ENCODE measurements at regions not wholly inside any gene's neighbourhood (a gene's known extent, or its start where the extent isn't known, plus 50 kb on each side); places are given as distances from the start of the nearest gene placed in this dataset.

DNA sequence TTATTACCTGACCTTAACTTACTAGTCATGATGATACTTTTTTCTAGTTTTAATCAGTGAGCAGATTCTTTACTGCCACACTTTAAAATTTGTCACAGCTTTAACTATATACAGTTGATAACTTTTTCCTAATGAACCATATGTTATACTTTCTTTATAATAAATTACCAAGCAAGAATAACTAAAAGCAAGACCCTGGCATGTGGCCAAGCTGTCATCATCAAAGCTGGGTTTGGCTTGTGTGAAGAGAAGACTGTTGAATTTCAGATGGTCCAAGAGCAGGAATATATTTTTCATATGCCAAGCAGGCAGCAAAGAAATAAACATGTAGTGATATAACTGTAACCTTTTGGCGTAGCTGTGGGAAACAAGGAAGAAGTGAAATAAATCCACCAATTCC lies 93.5 kb downstream of the PUS7L start:
- no peak for DNase-seq

GRCh38 chr12:43662736-43663135 lies 95.9 kb downstream of the PUS7L start:
- DNase-seq, result no peak

DNA sequence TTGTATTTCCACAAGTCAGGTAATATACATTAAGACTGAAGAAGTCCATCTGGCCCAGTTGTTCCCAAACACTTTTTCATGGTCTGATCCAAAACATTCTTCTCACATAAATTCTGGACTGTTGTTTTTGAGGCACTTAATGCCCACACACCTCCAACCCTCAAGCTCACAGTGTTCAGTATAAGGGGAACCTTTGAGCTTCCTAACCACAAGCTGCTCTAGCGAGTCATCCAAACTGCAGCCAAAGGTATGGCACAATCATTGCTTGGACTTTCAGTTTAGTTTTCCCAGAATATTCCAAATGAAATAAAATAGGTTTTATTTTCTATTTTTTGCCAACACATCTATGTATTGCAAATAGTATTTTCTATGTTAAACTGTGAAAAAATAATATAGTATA lies 103.0 kb downstream of the PUS7L start:
- no peak for DNase-seq

GRCh38 chr12:43653917-43654316 lies 101.9 kb upstream of the ADAMTS20 start:
- peak; percentile 16 for DNase-seq

- DNase-seq, result no peak
These were observed 101.4 kb upstream of the ADAMTS20 start for GRCh38 chr12:43653289-43653915.

- no peak for DNase-seq
These were observed 96.6 kb upstream of the ADAMTS20 start for GRCh38 chr12:43648636-43649035.

- DNase-seq, result no peak
These were observed 86.8 kb upstream of the ADAMTS20 start for GRCh38 chr12:43638806-43639205.

DNA sequence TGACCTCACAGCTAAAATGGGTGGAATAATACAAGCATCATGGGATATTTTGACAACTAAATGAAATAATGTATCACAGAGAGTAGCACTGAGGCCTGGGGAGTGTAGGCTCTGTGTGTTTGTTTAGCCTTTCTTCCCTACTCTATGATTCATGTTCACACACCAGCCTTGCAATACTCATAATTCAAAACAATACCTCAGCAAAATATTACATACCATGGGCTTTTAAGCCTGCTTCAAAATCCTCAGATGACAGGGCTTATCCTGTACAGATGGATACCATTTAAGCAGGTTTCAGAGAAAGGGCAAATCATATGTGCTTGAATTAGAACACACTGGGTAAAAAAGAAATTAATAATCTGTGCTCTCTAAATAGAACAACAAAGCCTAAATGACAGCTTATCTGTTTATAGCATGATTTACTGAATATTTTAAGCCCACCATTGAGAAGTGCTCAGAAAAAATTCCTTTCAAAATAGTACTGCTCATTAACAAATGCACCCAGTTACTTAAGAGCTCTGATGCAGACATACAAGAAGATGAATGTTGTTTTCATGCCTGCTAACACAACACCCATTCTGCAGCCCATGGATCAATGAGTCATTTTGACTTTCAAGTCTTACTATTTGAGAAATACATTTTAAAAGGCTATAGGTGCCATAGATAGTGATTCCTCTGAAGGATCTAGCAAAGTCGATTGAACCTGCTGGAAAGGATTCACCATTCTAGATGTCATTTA lies 84.9 kb upstream of the ADAMTS20 start:
- no peak for DNase-seq

DNA sequence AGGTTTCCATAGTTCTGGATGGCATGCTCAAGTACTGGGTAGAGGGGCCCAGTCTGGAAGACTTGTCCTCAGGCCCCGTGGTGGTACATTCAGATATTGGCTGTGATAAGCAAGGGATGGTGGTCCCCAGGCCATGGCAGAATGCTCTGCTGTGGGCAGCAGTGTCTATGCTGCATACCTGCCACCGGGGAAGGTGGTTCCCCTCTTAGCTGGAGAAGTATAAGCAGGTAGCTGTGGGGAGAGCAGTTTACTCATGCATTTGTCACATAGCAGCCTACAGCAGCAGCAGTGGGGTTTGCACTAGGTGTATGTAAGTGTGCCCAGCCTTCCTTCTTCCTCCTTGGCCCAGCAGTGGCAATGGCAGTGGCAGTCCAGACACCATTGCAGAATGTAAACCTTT lies 69.3 kb upstream of the ADAMTS20 start:
- DNase-seq, result no peak

DNA sequence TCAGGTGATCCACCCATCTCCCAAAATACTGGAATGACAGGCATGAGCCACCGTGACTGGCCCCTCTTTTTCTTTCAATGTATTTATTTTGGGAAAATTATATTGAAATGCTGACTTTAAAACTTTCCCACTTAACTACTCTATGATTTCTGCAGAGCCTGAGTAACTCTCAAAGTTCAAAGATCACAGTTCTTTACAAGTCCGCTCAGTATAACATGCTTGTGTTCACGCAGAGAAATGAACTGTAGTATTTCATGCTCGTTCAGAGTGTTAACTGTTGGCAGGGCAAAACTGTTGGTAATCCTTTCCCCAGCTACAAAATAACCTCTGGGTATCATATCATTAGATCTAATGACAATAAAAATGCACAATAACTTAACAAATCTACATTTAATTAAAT lies 50.7 kb upstream of the ADAMTS20 start:
- no peak for DNase-seq
